Midbrain (tissue), 1 donor: ENCODE measurements at regions not wholly inside any gene's neighbourhood (a gene's known extent, or its start where the extent isn't known, plus 50 kb on each side); places are given as distances from the start of the nearest gene placed in this dataset.

Source experiments
- DNase-seq: peaks from one replicate; lab custom pipeline; 2025; lab: John Stamatoyannopoulos, UW

DNA sequence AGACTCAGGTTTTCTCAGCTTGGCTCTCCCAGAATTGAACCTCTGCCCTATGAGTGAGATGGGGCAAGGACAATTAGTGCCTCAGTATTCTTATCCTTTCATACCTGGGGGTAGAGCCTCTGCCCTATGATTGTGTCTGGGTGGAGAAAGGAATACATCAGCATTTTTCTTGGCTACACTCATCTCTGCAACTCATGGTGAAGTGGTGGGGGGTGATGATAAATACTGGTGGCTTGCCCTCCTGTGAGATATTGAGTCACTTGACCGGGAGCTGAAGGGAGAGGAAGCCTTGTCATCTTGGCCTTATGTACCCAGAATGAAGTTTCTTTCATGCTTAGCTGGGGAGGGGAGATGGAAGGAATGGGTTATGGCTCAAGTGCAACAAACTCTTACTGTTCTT, 71.3 kb upstream of the ENOX2 start:
- DNase-seq: no peak

DNA sequence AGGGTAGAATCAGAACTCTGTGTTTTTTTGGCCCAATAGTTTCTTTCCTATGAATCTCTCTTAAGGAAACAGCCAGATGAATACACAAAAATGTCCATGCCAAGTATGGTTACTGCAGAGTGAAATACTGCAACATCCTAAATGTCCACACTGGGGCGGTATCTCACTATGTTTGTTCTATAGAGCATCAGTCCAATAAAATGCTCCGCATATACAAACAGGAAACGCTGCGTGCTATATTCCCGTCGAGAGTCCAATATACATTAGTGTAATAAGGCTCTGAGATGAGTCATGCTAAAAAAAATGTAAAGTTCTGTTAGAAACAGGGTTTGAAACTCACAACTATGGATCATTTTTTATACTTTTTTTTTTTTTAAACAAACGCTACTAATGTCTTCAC, 72.9 kb upstream of the ENOX2 start:
- DNase-seq: peak; percentile 53

DNA sequence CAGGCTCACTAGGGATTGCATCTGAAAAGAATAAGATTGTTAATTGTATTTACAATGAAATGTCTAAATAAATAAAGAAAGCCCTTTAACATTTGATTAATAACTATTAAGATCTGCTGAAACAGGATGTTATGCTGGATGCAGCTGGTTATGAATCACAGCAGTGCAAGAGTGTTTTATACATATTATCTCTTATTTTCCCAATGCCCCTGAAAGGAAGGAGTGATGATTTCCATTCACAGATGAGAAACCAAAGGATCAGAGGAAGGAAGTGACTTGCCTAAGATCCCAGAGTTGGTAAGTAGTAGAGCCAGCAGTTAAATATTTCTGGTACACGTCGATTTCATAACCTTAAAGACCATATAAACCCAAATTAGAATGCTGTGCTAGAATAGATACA, 76.3 kb upstream of the ARHGAP36 start:
- DNase-seq: no peak

DNA sequence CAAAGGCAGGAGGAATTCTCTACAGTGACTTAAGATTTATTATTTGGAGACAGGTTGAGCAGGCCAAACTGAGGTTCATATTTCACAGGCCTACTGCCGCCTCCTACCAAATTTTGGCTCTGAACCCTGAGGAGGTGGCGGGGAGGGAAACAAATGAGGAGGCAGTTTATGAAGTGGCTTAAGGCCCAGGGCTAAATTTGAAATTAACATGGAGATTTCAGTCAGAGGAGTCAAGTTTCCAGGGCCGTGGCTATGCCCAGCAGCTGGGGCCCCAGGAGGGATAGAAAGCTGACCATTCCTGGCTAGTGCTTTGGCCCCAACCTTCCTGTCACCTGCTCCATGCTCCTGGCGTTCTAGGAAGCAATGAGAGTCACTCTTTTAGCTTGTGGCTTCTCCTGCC, 73.4 kb upstream of the ARHGAP36 start:
- DNase-seq: no peak

DNA sequence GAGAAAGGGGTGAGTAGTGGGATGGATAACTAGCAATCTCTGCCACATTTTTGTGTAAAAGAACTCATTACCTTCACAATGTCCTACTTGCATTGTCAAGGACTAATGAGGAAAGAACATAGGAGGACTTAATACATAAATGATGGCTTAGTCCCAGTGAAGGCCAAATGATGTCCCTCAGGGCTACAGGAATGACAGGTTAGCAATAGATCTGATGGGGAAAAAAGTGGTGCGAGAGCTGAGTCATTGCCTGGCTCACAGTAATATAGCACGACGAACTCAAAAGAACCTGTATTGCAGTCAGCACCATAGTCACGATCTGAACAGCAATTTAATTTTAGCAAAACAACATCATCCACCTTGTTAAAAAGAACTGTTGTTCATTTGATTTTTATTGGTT, 70.9 kb upstream of the ARHGAP36 start:
- DNase-seq: no peak

DNA sequence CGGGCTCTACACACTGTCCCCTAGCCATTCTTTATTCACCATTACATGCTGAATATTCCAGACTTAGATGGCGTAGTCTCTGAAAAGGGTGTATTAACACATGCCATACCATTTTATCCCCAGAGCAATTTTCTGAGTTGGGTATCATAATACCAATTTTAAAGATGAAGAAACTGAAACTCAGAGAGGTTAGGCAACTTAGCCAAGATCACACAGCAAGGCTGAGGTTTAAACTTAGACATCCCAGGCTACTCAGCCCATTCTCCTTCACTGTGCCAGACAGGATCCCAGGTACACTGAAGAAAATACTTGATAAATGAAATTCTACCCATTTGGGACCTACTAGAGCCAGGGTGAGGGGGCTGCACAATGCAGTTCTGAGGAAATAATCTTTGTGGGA, 67.4 kb upstream of the ARHGAP36 start:
- DNase-seq: no peak

DNA sequence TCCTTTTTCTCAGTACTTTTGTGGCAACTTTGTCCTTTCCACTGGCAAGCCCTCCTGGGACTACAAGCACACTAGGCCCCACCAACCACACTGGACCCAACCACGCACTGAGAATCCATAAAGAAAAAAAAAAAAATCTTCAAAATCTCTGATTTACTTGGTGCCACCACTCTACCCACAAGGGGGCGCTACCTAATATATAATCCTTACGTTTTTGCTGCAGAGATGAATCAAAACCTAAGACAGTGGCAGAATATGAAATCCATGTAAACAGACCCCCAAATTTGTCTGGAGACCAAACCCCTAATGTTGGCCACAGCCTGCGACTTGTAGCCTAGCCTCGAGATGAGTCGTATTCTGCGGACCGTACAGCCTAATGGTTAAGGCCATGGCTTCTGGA, 63.5 kb upstream of the ARHGAP36 start:
- no peak for DNase-seq

DNA sequence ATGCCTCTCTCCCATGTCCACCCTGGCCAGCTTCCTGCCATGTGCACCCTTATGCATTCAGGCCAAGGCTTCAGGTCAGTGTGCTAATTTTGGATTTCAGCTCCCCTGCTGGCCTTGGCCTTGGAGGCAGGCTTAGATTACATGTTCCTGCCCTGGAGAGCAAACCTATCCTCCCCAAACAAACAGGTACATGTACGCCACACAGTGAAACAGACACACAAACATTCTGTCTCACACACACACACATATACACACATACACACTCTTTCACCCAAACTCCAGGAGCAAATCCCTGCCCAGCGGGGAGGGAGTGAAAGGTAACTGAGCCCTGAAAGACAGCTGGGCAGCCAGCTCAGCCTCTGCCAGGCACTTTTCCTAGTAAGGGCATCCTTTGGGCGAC, 62.7 kb upstream of the ARHGAP36 start:
- DNase-seq: no peak

DNA sequence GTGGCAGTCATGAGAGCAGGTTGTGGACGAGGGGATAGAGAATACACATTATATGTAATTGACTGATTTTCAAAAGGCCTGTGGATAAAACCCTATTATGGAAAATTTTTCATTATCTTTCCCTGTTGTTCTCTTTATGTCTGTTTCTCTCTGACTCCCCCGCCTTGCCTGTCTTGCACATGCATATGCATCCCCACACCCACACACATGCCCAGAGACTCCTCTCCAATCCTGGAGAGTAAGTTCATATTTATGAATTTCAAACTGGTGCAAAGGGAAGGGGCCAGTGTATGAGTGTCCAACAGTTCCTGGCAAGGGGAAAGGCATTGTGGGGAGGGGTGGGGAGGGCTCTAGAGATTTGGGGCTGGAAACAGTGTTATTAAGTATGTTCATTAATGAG, 60.8 kb upstream of the ARHGAP36 start:
- no peak for DNase-seq

DNA sequence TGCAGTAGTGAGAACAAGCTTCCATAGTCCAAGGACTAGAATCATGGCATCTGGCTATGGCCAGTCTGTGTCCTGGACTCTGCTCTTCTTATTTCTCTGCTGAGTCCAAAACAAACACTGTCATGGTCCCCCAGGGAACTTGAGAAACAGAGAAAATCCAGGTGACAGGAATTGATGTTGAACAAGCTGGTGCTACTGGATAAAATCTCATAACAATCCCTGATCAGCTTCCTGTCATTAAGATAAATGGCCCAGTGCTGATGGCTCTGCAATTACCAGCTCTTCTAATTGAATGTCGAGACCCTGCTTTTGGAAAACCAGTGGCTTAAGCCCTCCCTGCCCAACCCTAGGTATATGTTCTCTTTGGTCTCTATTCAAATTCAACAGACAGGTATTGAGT, 58.8 kb upstream of the ARHGAP36 start:
- DNase-seq: no peak
